ENCODE measurements at regions not wholly inside any gene's neighbourhood (a gene's known extent, or its start where the extent isn't known, plus 50 kb on each side); places are given as distances from the start of the nearest gene placed in this dataset.

DNA sequence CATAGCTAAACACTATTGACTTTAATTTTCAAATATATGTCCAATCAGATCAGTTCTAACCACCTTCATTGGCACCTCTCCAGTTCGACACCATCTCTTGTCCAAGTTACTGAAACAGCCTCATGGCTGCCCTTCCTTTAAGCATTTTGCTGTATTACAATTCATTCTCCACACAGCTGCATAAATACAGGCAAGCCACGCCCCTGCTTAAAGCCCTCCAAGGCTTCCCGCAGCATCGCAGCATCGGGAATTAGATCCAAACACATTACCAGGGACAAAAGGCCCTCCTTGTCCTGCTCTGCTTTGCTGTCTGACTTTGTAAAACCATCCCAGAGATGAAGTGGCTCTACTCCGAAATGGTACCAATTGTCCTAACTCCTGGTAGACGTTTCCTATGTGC, 75.1 kb upstream of the RAI14 start:
- Histone ChIP-seq H3K4me3 (no peak overlapping the region), H3K36me3 (no peaks in the 10 kb centered on the region), H3K4me1 (ENCODE audit: low read depth) (no peaks in the 10 kb centered on the region), H3K27ac (no peak overlapping the region), H3K27me3 (no peaks in the 10 kb centered on the region), H3K9me3 (ENCODE audit: low read depth) (no peaks in the 10 kb centered on the region)
- TF ChIP-seq CTCF (IDR thresholded peaks at IDR 0.05; ENCODE audit: low read depth, low read length) = no peak
- no peak for DNase-seq (ENCODE audit: low read depth in 1 of 2, low spot score in 1 of 2)

DNA sequence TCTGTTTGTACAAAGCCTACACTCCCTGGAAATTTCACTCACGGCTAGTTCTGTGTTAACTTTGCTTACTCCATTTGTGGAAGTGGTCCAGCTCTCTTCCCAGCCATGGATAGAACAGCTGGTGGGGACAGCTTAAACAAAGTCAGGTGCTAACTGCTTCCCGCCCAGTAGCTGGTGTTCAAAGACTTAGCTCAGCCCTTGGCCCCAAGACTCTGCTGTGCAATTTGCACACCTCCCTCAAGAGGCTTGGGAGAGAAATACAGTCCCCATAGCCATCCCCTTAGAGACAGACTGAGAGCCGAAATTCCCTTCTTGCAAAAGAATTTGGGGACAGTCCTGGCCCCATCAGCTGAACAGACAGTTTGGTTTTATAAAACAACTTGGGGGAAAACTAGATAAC, 73.8 kb upstream of the RAI14 start:
- H3K9me3 ChIP-seq (ENCODE audit: low read depth) = no peaks in the 10 kb centered on the region
- H3K4me3 ChIP-seq = no peak overlapping the region
- no peak for TF ChIP-seq CTCF (IDR thresholded peaks at IDR 0.05; ENCODE audit: low read depth, low read length)
- no peak for DNase-seq (ENCODE audit: low read depth in 1 of 2, low spot score in 1 of 2)
- no peak overlapping the region for H3K27ac ChIP-seq
- H3K27me3 ChIP-seq = no peaks in the 10 kb centered on the region
- no peaks in the 10 kb centered on the region for H3K36me3 ChIP-seq
- no peaks in the 10 kb centered on the region for H3K4me1 ChIP-seq (ENCODE audit: low read depth)

- no peaks in the 10 kb centered on the region for H3K27me3 ChIP-seq
- H3K4me1 ChIP-seq (ENCODE audit: low read depth) = no peaks in the 10 kb centered on the region
- H3K4me3 ChIP-seq = no peak overlapping the region
- DNase-seq (ENCODE audit: low read depth in 1 of 2, low spot score in 1 of 2) = no peak
- no peaks in the 10 kb centered on the region for H3K36me3 ChIP-seq
- H3K27ac ChIP-seq = no peak overlapping the region
- TF ChIP-seq CTCF (IDR thresholded peaks at IDR 0.05; ENCODE audit: low read depth, low read length) = no peak
- no peaks in the 10 kb centered on the region for H3K9me3 ChIP-seq (ENCODE audit: low read depth)
Measured at GRCh38 chr5:34583167-34583566, 73.0 kb upstream of the RAI14 start.

DNA sequence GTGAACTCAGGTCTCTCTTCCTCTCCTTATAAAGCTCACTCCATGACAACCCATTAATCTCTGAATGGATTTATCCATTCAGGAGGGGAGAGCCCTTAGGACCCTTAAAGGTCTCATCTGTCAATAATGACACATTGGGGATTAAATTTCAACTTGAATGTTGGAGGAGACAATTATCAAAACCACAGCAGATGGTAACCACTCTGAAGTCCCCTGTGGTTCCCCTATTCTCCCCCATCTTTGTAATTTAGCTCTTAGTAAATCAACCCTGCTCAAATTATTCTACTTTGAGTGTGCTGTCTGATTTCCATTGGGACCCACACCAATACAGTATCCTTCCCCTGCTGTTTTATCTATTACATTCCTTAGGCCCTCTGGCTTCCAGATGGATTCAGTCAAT, 72.0 kb upstream of the RAI14 start:
- no peak overlapping the region for H3K4me3 ChIP-seq
- DNase-seq (ENCODE audit: low read depth in 1 of 2, low spot score in 1 of 2) = no peak
- no peaks in the 10 kb centered on the region for H3K4me1 ChIP-seq (ENCODE audit: low read depth)
- TF ChIP-seq CTCF (IDR thresholded peaks at IDR 0.05; ENCODE audit: low read depth, low read length) = no peak
- no peaks in the 10 kb centered on the region for H3K9me3 ChIP-seq (ENCODE audit: low read depth)
- H3K27me3 ChIP-seq = no peaks in the 10 kb centered on the region
- H3K27ac ChIP-seq = no peak overlapping the region
- no peaks in the 10 kb centered on the region for H3K36me3 ChIP-seq

- Histone ChIP-seq H3K36me3 (no peaks in the 10 kb centered on the region), H3K27me3 (no peaks in the 10 kb centered on the region), H3K4me1 (ENCODE audit: low read depth) (no peaks in the 10 kb centered on the region), H3K4me3 (no peak overlapping the region), H3K9me3 (ENCODE audit: low read depth) (no peaks in the 10 kb centered on the region), H3K27ac (no peak overlapping the region)
- DNase-seq (ENCODE audit: low read depth in 1 of 2, low spot score in 1 of 2) = peak in 1 of 2 donors; percentile 52
- no peak for TF ChIP-seq CTCF (IDR thresholded peaks at IDR 0.05; ENCODE audit: low read depth, low read length)
Measured at GRCh38 chr5:34585601-34586104, 70.5 kb upstream of the RAI14 start.
